ENCODE measurements at regions not wholly inside any gene's neighbourhood (a gene's known extent, or its start where the extent isn't known, plus 50 kb on each side); places are given as distances from the start of the nearest gene placed in this dataset.

GRCh38 chr4:124044330-124044729, 647.7 kb downstream of the SPRY1 start:
- Histone ChIP-seq H3K27me3 (ENCODE audit: insufficient read depth) (no peaks in the 10 kb centered on the region), H3K4me2 (no peak overlapping the region), H3K36me3 (replicated peaks in 1 of 2; ENCODE audit: control insufficient read depth in 1 of 2, insufficient read depth in 2 of 2, low read length in 1 of 2) (no peaks in the 10 kb centered on the region), H3K27ac (ENCODE audit: low read depth in 2 of 2, low read length in 1 of 2) (no peak overlapping the region), H3K9me3 (no peaks in the 10 kb centered on the region), H3F3A (replicated peaks; ENCODE audit: insufficient read depth) (no peaks in the 10 kb centered on the region), H3K9me2 (no peaks in the 10 kb centered on the region), H3K9ac (no peak overlapping the region), H3K4me3 (ENCODE audit: low read depth in 2 of 2, low read length in 1 of 2) (no peak overlapping the region), H3K4me1 (ENCODE audit: control insufficient read depth in 1 of 2, insufficient read depth in 2 of 2, low read depth in 1 of 2, low read length in 1 of 2) (no peaks in the 10 kb centered on the region), H3K79me2 (ENCODE audit: insufficient read depth) (no peaks in the 10 kb centered on the region), H4K20me1 (ENCODE audit: insufficient read depth) (no peaks in the 10 kb centered on the region), H2AFZ (ENCODE audit: low read depth) (no peak overlapping the region)
- ChIA-PET POLR2A (no interaction called here), CTCF (no interaction called here)
- no peak for TF ChIP-seq ZBTB33 (IDR thresholded peaks at IDR 0.05; ENCODE audit: borderline replicate concordance, low read depth)
- TF ChIP-seq CHD2 (IDR thresholded peaks at IDR 0.05; ENCODE audit: low read length, partially characterized antibody) = no peak
- no peak for TF ChIP-seq RXRA (IDR thresholded peaks at IDR 0.05; ENCODE audit: borderline replicate concordance, low read depth)
- no peak for TF ChIP-seq POLR2AphosphoS5 (IDR thresholded peaks at IDR 0.05; ENCODE audit: low read depth, low read length)
- TF ChIP-seq IRF3 (IDR thresholded peaks at IDR 0.05; ENCODE audit: low read depth, low read length) = no peak
- TF ChIP-seq NFIC (IDR thresholded peaks at IDR 0.05; ENCODE audit: borderline replicate concordance) = no peak
- no peak for TF ChIP-seq TAF1 (IDR thresholded peaks at IDR 0.05; ENCODE audit: borderline replicate concordance, low read depth, low read length)
- no peak for TF ChIP-seq REST (IDR thresholded peaks at IDR 0.05; ENCODE audit: low read depth, low read length)
- no peak for TF ChIP-seq GATA2 (CRISPR knock-in tag; IDR thresholded peaks at IDR 0.05)
- TF ChIP-seq EZH2phosphoT487 (IDR thresholded peaks at IDR 0.05; ENCODE audit: borderline replicate concordance, low read depth) = no peak
- TF ChIP-seq CTCF (IDR thresholded peaks at IDR 0.05) = no peak
- TF ChIP-seq MAX (IDR thresholded peaks at IDR 0.05; ENCODE audit: low read depth) = no peak
- no peak for DNase-seq

Measured in SK-N-SH (cell line).